ENCODE measurements at regions not wholly inside any gene's neighbourhood (a gene's known extent, or its start where the extent isn't known, plus 50 kb on each side); places are given as distances from the start of the nearest gene placed in this dataset.

DNA sequence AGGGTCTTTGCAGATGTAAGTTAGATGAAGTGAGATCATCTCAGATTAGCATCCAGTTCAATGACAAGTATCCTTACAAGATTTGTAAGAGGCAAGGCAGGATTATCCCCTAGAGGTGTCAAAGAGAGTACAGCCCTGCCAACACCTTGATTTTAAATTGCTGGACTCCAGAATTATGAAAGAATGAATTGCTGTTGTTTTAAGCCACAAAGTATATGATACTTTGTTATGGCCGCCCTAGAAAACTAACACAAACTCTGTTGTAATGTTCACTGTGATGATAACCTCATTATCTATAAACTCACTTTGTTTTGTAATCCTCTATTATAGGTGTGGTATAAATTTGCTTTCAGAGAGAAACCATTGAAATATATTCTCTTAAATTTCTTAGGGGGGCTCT lies 249.0 kb upstream of the SPOPL start:
- TF ChIP-seq, protein P1, sequence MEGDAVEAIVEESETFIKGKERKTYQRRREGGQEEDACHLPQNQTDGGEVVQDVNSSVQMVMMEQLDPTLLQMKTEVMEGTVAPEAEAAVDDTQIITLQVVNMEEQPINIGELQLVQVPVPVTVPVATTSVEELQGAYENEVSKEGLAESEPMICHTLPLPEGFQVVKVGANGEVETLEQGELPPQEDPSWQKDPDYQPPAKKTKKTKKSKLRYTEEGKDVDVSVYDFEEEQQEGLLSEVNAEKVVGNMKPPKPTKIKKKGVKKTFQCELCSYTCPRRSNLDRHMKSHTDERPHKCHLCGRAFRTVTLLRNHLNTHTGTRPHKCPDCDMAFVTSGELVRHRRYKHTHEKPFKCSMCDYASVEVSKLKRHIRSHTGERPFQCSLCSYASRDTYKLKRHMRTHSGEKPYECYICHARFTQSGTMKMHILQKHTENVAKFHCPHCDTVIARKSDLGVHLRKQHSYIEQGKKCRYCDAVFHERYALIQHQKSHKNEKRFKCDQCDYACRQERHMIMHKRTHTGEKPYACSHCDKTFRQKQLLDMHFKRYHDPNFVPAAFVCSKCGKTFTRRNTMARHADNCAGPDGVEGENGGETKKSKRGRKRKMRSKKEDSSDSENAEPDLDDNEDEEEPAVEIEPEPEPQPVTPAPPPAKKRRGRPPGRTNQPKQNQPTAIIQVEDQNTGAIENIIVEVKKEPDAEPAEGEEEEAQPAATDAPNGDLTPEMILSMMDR (IDR thresholded peaks at IDR 0.05; ENCODE audit: poor library complexity), result no peak
- no peak for TF ChIP-seq EZH2 (IDR thresholded peaks at IDR 0.05; ENCODE audit: borderline replicate concordance)

Data from hepatocyte (in vitro differentiated cells).